ENCODE measurements at regions not wholly inside any gene's neighbourhood (a gene's known extent, or its start where the extent isn't known, plus 50 kb on each side); places are given as distances from the start of the nearest gene placed in this dataset.

DNA sequence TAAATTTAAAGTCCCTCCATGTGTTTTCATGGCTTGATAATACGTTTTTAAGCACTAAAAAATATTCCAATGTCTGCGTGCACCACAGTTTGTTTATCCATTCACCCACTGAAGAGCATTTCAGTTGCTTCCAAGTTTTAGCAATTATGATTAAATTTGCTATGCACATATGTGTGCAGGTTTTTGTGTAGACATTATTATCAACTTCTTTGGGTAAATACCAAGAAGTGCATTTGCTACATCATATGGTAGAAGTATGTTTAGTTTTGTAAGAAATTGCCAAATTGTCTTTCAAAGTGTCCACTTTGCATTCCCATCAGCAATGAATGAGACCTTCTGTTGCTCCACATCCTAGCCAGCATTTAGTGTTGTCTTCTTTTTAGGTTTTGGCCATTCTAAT lies 550.0 kb downstream of the BRINP3 start:
- H3K4me1 ChIP-seq (ENCODE audit: control insufficient read depth in 4 of 4, insufficient read depth in 4 of 4, low read length in 3 of 4) = no peaks in the 10 kb centered on the region
- H3K4me3 ChIP-seq (ENCODE audit: low read depth in 1 of 3, low read length in 3 of 3) = no peak overlapping the region
- H3K27ac ChIP-seq (ENCODE audit: low read depth in 1 of 2, low read length in 2 of 2) = no peak overlapping the region
- no peaks in the 10 kb centered on the region for H3K27me3 ChIP-seq (ENCODE audit: control insufficient read depth in 4 of 4, insufficient read depth in 4 of 4, low read length in 3 of 4)
- no peaks in the 10 kb centered on the region for H3K36me3 ChIP-seq (ENCODE audit: control insufficient read depth in 4 of 4, insufficient read depth in 3 of 4, low read depth in 1 of 4, low read length in 3 of 4)
- no peak overlapping the region for H3K9ac ChIP-seq (ENCODE audit: low read depth in 1 of 2, low read length in 2 of 2)
- WGBS = 60% methylated on average over 2 of the region's 2 CpGs
- TF ChIP-seq HNF4G (IDR thresholded peaks at IDR 0.05) (no peak), SP1 (IDR thresholded peaks at IDR 0.05) (no peak), RXRA (IDR thresholded peaks at IDR 0.05) (no peak), YY1 (IDR thresholded peaks at IDR 0.05) (no peak), TAF1 (conservative IDR thresholded peaks at IDR 0.05) (no peak), HNF4A (conservative IDR thresholded peaks at IDR 0.05) (no peak), FOXA2 (IDR thresholded peaks at IDR 0.05) (no peak)
- TF ChIP-seq, protein P1, sequence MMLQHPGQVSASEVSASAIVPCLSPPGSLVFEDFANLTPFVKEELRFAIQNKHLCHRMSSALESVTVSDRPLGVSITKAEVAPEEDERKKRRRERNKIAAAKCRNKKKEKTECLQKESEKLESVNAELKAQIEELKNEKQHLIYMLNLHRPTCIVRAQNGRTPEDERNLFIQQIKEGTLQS (IDR thresholded peaks at IDR 0.05) = no peak
- TF ChIP-seq, protein P2, sequence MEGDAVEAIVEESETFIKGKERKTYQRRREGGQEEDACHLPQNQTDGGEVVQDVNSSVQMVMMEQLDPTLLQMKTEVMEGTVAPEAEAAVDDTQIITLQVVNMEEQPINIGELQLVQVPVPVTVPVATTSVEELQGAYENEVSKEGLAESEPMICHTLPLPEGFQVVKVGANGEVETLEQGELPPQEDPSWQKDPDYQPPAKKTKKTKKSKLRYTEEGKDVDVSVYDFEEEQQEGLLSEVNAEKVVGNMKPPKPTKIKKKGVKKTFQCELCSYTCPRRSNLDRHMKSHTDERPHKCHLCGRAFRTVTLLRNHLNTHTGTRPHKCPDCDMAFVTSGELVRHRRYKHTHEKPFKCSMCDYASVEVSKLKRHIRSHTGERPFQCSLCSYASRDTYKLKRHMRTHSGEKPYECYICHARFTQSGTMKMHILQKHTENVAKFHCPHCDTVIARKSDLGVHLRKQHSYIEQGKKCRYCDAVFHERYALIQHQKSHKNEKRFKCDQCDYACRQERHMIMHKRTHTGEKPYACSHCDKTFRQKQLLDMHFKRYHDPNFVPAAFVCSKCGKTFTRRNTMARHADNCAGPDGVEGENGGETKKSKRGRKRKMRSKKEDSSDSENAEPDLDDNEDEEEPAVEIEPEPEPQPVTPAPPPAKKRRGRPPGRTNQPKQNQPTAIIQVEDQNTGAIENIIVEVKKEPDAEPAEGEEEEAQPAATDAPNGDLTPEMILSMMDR (IDR thresholded peaks at IDR 0.05; ENCODE audit: low read depth, low read length, missing input control) = no peak
- no peak for DNase-seq (ENCODE audit: low spot score)
- no peaks in the 10 kb centered on the region for H3K9me3 ChIP-seq (ENCODE audit: control insufficient read depth in 4 of 4, low read length in 3 of 4)

DNA sequence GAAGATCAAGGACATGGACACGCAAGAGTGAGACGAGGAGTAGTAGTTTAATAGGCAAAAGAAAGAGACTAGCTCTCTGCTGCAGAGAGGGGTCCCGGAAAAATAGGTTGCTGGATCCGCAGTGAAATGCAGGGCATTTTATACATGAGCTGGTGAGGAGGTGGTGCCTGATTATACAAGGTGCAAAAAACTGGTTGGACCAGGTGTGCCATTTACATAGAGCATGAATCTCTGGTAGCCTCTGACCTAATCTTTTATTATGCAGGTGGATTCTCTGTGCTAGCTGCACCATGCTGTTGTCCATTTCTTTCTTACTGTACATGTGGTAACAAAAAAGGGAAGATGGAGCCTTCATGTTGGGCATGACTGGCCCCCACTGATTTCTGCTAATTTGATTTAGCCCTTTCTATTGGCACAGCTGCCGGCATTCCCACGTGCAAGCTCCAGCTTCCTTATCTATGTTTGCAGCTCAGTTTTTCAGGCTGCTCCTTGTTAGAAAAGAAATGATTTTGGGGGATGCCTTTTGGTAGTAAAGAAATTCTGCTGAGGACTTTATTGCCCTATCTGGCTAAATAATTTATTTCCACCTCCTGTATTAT lies 548.1 kb downstream of the BRINP3 start:
- H3K9ac ChIP-seq (ENCODE audit: low read depth in 1 of 2, low read length in 2 of 2) = no peak overlapping the region
- no peaks in the 10 kb centered on the region for H3K4me1 ChIP-seq (ENCODE audit: control insufficient read depth in 4 of 4, insufficient read depth in 4 of 4, low read length in 3 of 4)
- 67% methylated on average over 6 of the region's 6 CpGs for WGBS
- no peaks in the 10 kb centered on the region for H3K27me3 ChIP-seq (ENCODE audit: control insufficient read depth in 4 of 4, insufficient read depth in 4 of 4, low read length in 3 of 4)
- no peak overlapping the region for H3K27ac ChIP-seq (ENCODE audit: low read depth in 1 of 2, low read length in 2 of 2)
- DNase-seq (ENCODE audit: low spot score) = no peak
- no peaks in the 10 kb centered on the region for H3K36me3 ChIP-seq (ENCODE audit: control insufficient read depth in 4 of 4, insufficient read depth in 3 of 4, low read depth in 1 of 4, low read length in 3 of 4)
- no peaks in the 10 kb centered on the region for H3K9me3 ChIP-seq (ENCODE audit: control insufficient read depth in 4 of 4, low read length in 3 of 4)
- no peak overlapping the region for H3K4me3 ChIP-seq (ENCODE audit: low read depth in 1 of 3, low read length in 3 of 3)
- TF ChIP-seq HNF4G (IDR thresholded peaks at IDR 0.05) (no peak), YY1 (IDR thresholded peaks at IDR 0.05) (no peak), EGR1 (IDR thresholded peaks at IDR 0.05; ENCODE audit: low read depth in 2 of 2) (no peak), NR2F2 (IDR thresholded peaks at IDR 0.05) (no peak), RXRA (IDR thresholded peaks at IDR 0.05) (no peak), TAF1 (conservative IDR thresholded peaks at IDR 0.05) (no peak), JUND (IDR thresholded peaks at IDR 0.05) (no peak), RAD21 (IDR thresholded peaks at IDR 0.05) (no peak), FOXA1 (IDR thresholded peaks at IDR 0.05) (no peak)
- TF ChIP-seq, protein P3, sequence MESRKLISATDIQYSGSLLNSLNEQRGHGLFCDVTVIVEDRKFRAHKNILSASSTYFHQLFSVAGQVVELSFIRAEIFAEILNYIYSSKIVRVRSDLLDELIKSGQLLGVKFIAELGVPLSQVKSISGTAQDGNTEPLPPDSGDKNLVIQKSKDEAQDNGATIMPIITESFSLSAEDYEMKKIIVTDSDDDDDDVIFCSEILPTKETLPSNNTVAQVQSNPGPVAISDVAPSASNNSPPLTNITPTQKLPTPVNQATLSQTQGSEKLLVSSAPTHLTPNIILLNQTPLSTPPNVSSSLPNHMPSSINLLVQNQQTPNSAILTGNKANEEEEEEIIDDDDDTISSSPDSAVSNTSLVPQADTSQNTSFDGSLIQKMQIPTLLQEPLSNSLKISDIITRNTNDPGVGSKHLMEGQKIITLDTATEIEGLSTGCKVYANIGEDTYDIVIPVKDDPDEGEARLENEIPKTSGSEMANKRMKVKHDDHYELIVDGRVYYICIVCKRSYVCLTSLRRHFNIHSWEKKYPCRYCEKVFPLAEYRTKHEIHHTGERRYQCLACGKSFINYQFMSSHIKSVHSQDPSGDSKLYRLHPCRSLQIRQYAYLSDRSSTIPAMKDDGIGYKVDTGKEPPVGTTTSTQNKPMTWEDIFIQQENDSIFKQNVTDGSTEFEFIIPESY (IDR thresholded peaks at IDR 0.05) = no peak
- TF ChIP-seq, protein P4, sequence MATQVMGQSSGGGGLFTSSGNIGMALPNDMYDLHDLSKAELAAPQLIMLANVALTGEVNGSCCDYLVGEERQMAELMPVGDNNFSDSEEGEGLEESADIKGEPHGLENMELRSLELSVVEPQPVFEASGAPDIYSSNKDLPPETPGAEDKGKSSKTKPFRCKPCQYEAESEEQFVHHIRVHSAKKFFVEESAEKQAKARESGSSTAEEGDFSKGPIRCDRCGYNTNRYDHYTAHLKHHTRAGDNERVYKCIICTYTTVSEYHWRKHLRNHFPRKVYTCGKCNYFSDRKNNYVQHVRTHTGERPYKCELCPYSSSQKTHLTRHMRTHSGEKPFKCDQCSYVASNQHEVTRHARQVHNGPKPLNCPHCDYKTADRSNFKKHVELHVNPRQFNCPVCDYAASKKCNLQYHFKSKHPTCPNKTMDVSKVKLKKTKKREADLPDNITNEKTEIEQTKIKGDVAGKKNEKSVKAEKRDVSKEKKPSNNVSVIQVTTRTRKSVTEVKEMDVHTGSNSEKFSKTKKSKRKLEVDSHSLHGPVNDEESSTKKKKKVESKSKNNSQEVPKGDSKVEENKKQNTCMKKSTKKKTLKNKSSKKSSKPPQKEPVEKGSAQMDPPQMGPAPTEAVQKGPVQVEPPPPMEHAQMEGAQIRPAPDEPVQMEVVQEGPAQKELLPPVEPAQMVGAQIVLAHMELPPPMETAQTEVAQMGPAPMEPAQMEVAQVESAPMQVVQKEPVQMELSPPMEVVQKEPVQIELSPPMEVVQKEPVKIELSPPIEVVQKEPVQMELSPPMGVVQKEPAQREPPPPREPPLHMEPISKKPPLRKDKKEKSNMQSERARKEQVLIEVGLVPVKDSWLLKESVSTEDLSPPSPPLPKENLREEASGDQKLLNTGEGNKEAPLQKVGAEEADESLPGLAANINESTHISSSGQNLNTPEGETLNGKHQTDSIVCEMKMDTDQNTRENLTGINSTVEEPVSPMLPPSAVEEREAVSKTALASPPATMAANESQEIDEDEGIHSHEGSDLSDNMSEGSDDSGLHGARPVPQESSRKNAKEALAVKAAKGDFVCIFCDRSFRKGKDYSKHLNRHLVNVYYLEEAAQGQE (IDR thresholded peaks at IDR 0.05) = no peak
- TF ChIP-seq, protein P2 (IDR thresholded peaks at IDR 0.05; ENCODE audit: low read depth, low read length, missing input control) = no peak

Data from liver (tissue), 8 donors.